T1000 (cell line): ENCODE measurements at regions not wholly inside any gene's neighbourhood (a gene's known extent, or its start where the extent isn't known, plus 50 kb on each side); places are given as distances from the start of the nearest gene placed in this dataset.

Experiments
- DNase-seq: peaks from one replicate; lab custom pipeline; 2025; ENCODE audit warnings: mixed read lengths; lab: John Stamatoyannopoulos, UW

- no peak for DNase-seq
Observed at GRCh38 chr22:48594016-48594756, 1233.5 kb downstream of the BRD1 start.

GRCh38 chr22:48593551-48593950 lies 1234.1 kb downstream of the BRD1 start:
- no peak for DNase-seq

GRCh38 chr22:48592931-48593330 lies 1234.7 kb downstream of the BRD1 start:
- no peak for DNase-seq

- DNase-seq = no peak
Observed at GRCh38 chr22:48592488-48592887, 1235.2 kb downstream of the BRD1 start.

GRCh38 chr22:48592066-48592345 lies 1235.7 kb downstream of the BRD1 start:
- DNase-seq = no peak

- DNase-seq = no peak
Observed at GRCh38 chr22:48591286-48592065, 1236.2 kb downstream of the BRD1 start.

- DNase-seq = no peak
Observed at GRCh38 chr22:48589901-48590300, 1237.8 kb downstream of the BRD1 start.

GRCh38 chr22:48588878-48589450 lies 1238.7 kb downstream of the BRD1 start:
- DNase-seq = no peak

- DNase-seq = no peak
Observed at GRCh38 chr22:48588151-48588877, 1239.4 kb downstream of the BRD1 start.

GRCh38 chr22:48587236-48587865 lies 1240.3 kb downstream of the BRD1 start:
- no peak for DNase-seq

- no peak for DNase-seq
Observed at GRCh38 chr22:48586799-48587185, 1240.9 kb downstream of the BRD1 start.

GRCh38 chr22:48585916-48586798 lies 1241.5 kb downstream of the BRD1 start:
- DNase-seq = no peak

- DNase-seq = no peak
Observed at GRCh38 chr22:48584170-48584569, 1243.5 kb downstream of the BRD1 start.

- no peak for DNase-seq
Observed at GRCh38 chr22:48581796-48582469, 1245.7 kb downstream of the BRD1 start.

- no peak for DNase-seq
Observed at GRCh38 chr22:48581205-48581766, 1246.4 kb downstream of the BRD1 start.

GRCh38 chr22:48580481-48580970 lies 1247.1 kb downstream of the BRD1 start:
- DNase-seq = no peak

- DNase-seq = no peak
Observed at GRCh38 chr22:48579928-48580309, 1247.8 kb downstream of the BRD1 start.

- no peak for DNase-seq
Observed at GRCh38 chr22:48579043-48579927, 1248.4 kb downstream of the BRD1 start.
